ENCODE measurements at regions not wholly inside any gene's neighbourhood (a gene's known extent, or its start where the extent isn't known, plus 50 kb on each side); places are given as distances from the start of the nearest gene placed in this dataset.

DNA sequence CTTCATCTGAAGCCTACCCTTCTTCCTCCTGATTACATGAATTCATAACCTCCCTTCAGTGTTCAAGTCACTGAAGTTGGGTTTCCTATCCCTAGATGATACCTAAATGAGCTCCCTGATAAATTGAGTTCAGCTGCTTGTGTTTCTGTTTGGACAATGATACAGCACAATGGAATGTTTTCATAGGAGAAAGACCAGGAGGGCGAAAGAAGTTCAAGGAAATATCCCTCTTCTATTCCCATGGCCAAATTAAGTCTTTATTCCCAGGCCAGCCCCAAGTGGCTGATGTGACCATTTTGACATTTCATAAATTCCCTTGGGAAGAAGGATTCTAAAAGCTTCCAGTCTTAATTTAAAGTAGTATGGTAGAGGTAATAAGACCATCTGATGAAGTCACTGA is 555.8 kb upstream of the CLINT1 start:
- TF ChIP-seq, protein P1, sequence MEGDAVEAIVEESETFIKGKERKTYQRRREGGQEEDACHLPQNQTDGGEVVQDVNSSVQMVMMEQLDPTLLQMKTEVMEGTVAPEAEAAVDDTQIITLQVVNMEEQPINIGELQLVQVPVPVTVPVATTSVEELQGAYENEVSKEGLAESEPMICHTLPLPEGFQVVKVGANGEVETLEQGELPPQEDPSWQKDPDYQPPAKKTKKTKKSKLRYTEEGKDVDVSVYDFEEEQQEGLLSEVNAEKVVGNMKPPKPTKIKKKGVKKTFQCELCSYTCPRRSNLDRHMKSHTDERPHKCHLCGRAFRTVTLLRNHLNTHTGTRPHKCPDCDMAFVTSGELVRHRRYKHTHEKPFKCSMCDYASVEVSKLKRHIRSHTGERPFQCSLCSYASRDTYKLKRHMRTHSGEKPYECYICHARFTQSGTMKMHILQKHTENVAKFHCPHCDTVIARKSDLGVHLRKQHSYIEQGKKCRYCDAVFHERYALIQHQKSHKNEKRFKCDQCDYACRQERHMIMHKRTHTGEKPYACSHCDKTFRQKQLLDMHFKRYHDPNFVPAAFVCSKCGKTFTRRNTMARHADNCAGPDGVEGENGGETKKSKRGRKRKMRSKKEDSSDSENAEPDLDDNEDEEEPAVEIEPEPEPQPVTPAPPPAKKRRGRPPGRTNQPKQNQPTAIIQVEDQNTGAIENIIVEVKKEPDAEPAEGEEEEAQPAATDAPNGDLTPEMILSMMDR (conservative IDR thresholded peaks at IDR 0.05; ENCODE audit: low read depth, low read length), result no peak
- no peak overlapping the region for H3K4me3 ChIP-seq (ENCODE audit: low read length)
- no peak for DNase-seq (ENCODE audit: low read depth)

DNA sequence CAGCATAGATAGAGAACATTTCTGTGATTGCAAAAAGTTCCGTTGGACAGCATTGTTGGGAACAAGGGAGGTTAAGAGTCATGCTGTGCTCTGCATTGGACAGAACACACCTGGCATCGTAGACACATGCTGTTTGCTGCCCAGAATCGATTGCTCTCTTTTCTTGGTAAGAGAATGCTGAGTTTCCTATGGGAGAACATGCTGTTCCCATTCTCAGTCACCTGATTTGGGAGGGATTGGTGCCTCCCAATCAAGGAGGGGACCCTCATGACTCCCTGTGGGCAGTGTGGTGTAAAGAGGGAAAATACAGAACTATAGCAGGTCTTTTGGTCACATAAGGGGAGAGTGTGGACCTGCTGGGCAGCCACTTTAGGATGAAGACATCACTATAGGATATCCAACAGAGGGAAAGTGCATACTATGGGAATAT is 555.4 kb upstream of the CLINT1 start:
- no peak for DNase-seq (ENCODE audit: low read depth)
- H3K4me3 ChIP-seq (ENCODE audit: low read length), result no peak overlapping the region
- TF ChIP-seq, protein P1 (conservative IDR thresholded peaks at IDR 0.05; ENCODE audit: low read depth, low read length), result no peak

DNA sequence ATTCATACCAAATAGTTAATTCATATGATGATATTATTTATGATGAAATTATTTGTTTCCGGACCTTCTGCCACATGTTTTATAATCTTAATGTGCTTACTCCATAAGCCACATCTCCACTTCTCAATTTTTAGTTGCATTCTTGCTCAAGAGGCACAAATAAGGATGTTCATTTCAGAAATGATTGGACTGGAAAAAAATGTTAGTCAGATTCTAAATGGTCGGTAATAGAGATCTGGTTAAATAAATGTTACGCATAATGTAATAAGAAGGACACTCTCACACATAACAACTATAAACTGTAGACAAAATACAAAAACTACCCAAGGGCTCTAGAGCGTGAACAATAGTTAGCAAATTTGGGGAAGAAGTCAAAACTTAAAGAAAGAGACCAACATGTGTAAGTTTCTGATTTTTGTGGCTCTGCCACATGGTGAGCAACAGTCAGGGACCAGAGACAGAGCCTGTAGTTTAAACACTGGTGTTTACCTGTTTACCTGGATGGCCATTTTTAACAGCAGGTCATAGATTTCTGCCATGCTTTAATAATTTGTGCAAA is 554.3 kb upstream of the CLINT1 start:
- no peak for DNase-seq (ENCODE audit: low read depth)
- TF ChIP-seq, protein P1 (conservative IDR thresholded peaks at IDR 0.05; ENCODE audit: low read depth, low read length), result no peak
- H3K4me3 ChIP-seq (ENCODE audit: low read length), result no peak overlapping the region

DNA sequence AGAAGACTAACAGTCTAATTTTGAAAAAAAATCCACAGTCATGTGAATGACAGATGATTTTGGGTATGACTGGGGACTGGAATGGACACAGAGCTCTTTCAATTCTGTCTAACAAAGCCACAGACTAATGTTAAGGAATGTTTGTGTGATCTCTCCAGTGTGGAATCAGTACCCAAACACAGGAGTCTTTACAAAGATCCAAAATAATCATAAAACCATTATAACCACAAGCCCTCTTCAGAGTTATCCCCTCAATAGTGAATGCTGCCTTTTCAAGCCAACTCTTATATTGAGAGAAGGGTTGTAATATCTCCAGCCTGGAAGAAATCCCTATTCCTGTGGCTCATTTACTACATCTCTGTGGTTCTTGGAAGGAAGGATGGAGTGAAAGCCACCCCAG is 552.0 kb upstream of the CLINT1 start:
- TF ChIP-seq, protein P1 (conservative IDR thresholded peaks at IDR 0.05; ENCODE audit: low read depth, low read length), result no peak
- DNase-seq (ENCODE audit: low read depth), result no peak
- no peak overlapping the region for H3K4me3 ChIP-seq (ENCODE audit: low read length)

DNA sequence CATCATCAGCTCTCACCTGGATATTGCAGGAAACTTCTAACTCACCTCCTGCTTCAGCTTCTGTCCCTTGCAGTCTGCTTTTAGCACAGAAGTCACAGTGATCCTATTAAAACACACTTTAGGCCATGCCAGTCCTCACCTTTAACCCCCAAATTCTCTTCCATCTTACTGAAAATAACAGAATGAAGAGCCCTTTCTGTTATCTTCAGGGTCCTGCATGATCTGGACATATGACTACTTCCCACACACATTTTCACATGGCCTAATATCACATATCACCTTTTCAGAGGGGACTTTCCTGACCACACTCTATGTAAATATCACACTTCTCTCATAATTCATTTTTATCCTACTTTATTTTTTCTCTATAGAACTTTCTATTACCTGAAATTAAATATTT is 550.6 kb upstream of the CLINT1 start:
- DNase-seq (ENCODE audit: low read depth), result no peak
- TF ChIP-seq, protein P1 (conservative IDR thresholded peaks at IDR 0.05; ENCODE audit: low read depth, low read length), result no peak
- H3K4me3 ChIP-seq (ENCODE audit: low read length), result no peak overlapping the region

DNA sequence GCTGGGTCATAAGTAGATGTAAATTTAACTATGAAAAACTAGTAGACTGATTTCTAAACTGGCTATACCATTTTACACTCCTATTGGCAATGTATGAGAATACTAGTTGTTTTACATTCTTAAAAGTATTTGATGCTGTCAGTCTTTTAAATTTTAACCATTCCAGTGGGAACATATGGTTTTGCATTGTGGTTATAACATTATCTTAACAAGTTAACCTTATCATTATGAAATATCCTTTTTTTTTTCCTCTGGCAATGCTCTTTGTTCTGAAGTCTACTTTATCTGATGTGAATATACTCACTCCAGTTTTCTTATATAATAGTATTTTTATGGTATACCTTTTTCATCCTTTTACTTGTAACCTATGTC is 548.9 kb upstream of the CLINT1 start:
- DNase-seq (ENCODE audit: low read depth), result no peak
- no peak overlapping the region for H3K4me3 ChIP-seq (ENCODE audit: low read length)
- TF ChIP-seq, protein P1 (conservative IDR thresholded peaks at IDR 0.05; ENCODE audit: low read depth, low read length), result no peak

DNA sequence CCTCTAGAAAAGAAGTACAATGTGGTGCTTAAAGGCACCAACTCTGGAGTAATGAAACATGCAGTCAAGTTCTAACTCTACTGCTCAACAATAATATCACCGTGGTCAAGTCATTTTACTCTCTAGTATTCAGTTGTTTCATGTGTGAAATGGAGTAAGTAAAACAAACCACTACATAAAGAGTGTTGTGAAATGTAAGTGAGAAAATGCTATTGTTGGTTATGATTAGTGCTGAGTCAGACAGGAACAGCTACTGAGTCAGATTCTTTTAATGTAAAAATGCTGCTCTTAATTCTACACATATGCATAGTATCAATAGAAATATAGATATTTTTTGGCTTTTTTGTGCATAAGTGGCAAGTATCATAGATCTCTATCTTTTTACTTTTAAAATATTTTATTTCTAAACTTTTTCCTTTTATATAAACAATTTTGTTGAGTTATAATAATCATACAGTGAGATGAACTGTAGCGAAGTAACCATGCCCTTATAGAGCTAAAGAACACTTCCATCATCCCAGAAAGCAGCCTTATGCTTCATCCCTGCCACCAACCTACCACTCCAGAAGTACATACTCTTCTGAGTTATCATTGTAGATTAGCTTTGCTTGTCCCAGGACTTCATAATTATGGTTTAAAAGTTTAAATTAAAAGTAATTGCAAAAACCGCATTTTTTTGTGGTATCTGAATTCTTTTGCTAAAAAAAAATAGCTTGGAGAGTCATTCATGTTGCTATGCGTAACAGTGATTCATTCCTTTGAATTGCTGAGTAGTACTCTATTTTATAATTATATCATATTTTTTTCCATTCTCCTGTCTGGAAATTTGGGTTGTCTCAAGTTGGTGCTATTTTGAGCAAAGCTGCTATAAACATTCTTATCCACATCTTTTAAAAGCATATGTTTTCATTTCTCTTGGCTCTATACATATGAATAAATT is 548.2 kb upstream of the CLINT1 start:
- TF ChIP-seq, protein P1 (conservative IDR thresholded peaks at IDR 0.05; ENCODE audit: low read depth, low read length), result no peak
- DNase-seq (ENCODE audit: low read depth), result no peak

More for the DNA sequence above, 548.2 kb upstream of the CLINT1 start:
- no peak overlapping the region for H3K4me3 ChIP-seq (ENCODE audit: low read length)

Measured in retinal pigment epithelial cell (primary cell).